ENCODE measurements at regions not wholly inside any gene's neighbourhood (a gene's known extent, or its start where the extent isn't known, plus 50 kb on each side); places are given as distances from the start of the nearest gene placed in this dataset.

DNA sequence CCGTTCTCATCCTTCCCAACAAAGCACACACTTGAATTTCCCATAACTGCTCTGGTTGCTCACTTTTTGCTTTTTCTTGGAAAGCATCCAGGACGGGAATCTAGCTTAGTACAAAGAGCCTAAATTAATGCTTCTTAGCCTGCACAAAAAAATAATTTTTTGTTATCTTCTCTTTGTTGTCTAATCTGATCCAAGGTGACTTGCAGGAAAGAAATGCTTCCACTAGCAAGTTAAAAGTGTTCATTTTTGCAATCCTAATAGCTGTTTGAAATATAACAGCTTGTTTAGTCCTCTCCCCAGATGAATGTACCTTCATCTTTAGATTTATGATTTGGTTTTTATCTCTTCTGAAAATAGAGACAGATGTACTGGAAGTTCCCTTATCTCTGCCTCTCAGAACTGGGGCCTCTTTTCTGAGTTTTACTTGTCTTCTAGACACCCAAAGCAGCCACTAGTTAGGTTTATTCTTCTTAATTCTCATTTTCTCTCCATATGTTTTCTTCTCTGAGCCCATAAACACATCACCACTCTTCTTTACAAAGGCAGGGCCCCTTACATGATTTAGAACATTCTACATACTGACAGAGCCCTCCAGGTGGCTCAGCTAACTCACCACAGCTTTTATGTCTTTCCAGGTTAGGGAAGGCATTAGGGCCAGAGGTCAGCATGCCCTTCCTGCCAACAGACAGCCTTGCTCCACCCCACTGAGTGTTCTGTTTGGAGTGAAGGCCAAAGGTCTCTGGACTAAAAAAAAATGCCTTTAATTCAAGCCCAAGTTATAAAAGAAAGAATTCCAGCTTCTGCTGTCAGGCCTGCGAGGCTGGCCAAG lies 74.7 kb upstream of the MAP4K3 start:
- no peak for DNase-seq (ENCODE audit: low read depth)
- in situ Hi-C loops (cut with HindIII; ENCODE audit: low pct_unique_long_range_greater_than_20kb, low sequenced_read_pairs) = no loop called here

DNA sequence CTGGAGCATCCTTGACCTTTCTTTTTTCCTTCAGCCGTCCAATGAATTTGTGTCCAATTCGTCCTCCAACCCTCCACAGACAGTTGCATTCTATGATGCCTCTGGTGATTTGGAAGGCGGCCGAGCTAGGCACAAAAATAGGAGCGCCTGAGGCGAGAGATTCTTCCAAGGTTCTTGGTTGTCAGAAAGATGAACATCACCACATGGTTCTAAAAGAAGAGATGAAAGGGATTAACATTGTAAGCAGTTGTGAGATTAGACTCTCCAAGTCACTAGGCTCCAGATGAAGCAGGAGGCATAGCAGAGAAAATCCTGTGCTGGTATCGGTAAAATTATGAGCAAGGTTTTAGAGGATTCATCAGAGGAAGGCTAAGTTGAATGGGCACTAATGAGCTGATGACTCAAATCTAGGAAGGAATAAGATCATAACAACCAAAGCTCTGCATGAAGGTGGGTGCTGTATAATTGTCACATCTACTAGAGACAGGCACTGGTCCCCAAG lies 75.4 kb upstream of the MAP4K3 start:
- DNase-seq (ENCODE audit: low read depth) = no peak
- in situ Hi-C loops (cut with HindIII; ENCODE audit: low pct_unique_long_range_greater_than_20kb, low sequenced_read_pairs) = no loop called here

GRCh38 chr2:39512941-39513340 lies 75.9 kb upstream of the MAP4K3 start:
- in situ Hi-C loops (cut with HindIII; ENCODE audit: low pct_unique_long_range_greater_than_20kb, low sequenced_read_pairs) = no loop called here
- no peak for DNase-seq (ENCODE audit: low read depth)

DNA sequence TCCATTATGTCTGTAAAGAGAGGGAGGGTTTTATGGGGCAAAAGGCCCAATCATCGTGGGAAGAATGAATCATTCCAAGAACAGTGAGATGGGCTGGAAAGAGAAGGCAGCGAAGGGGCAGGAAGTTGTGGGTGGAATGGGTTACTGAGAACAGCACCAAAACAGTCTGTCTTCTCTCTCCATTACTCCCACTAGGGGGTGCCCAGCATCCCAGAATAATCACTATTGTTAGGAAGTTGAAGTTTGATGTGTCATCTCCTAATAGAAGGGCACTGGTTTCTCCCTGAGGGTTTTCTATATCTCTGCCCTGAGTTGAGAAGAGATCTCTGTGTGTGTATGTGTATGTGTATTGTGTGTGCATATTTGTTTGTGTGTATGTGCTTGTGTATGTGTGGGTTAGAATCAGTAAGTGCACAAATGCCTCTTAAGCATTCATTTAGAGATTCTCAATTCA lies 76.6 kb upstream of the MAP4K3 start:
- in situ Hi-C loops (cut with HindIII; ENCODE audit: low pct_unique_long_range_greater_than_20kb, low sequenced_read_pairs) = no loop called here
- DNase-seq (ENCODE audit: low read depth) = peak; percentile 91

DNA sequence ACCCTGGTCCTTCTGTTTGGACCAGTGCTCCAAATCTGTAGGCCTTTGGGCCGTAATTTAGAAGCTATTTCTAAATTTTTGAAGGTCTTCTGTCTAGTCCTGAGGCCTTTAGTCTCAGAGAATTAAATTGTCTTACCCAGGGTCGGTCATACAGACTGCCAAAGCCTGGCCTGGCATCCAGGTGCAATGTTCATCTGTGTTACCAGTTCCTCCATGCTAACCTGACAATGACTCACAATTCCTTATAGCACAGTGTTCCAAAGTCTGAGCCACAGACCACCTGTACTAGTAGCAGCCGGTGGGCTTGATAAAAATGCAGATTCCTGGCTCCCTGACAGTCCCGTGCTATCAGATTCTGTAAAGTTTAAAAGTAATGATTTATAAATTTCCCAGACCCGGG lies 77.7 kb upstream of the MAP4K3 start:
- no peak for DNase-seq (ENCODE audit: low read depth)
- in situ Hi-C loops (cut with HindIII; ENCODE audit: low pct_unique_long_range_greater_than_20kb, low sequenced_read_pairs) = no loop called here

- no peak for DNase-seq (ENCODE audit: low read depth)
- in situ Hi-C loops (cut with HindIII; ENCODE audit: low pct_unique_long_range_greater_than_20kb, low sequenced_read_pairs) = no loop called here
These were observed 78.3 kb upstream of the MAP4K3 start for GRCh38 chr2:39515273-39515896.

DNA sequence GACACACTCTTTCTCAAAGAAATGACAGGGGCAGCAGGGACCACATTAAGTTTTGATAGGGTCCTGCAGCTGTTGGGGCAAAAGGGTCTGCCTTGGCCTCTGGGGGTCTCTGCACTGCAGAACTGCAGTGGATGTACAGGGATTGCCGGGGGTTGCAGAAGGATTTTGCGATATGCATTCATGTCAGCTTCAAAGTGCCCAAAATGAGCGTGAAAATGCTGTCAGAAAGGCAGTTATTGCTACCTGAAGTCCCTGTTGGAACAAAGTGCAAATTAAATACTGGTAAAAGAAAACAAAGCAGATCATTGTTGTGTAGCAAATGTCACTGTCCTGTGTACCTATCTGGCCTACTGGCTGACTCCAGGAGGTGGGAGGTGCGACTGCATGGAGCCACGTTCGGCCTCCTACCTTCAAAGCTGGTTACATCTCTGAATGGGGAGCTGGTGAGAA lies 78.8 kb upstream of the MAP4K3 start:
- no peak for DNase-seq (ENCODE audit: low read depth)
- in situ Hi-C loops (cut with HindIII; ENCODE audit: low pct_unique_long_range_greater_than_20kb, low sequenced_read_pairs) = no loop called here

- DNase-seq (ENCODE audit: low read depth) = no peak
- in situ Hi-C loops (cut with HindIII; ENCODE audit: low pct_unique_long_range_greater_than_20kb, low sequenced_read_pairs) = no loop called here
These were observed 79.4 kb upstream of the MAP4K3 start for GRCh38 chr2:39516347-39517101.

DNA sequence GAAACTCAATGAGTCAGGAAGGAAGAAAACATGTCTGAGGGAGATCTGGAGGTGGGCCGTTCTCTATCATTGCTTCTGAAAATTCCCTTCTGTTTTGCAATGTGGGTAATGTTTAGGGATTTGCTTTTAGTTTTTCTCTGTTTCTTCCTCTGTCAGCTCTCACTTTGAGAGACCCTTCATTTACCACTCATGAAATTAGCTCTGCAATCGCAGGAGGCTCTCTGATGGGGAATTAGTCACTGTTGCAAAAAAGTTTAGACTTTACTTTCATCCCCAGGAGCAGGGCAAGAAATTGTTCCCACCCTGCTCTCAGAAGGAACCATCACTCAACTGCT lies 80.0 kb upstream of the MAP4K3 start:
- in situ Hi-C loops (cut with HindIII; ENCODE audit: low pct_unique_long_range_greater_than_20kb, low sequenced_read_pairs) = no loop called here
- no peak for DNase-seq (ENCODE audit: low read depth)

DNA sequence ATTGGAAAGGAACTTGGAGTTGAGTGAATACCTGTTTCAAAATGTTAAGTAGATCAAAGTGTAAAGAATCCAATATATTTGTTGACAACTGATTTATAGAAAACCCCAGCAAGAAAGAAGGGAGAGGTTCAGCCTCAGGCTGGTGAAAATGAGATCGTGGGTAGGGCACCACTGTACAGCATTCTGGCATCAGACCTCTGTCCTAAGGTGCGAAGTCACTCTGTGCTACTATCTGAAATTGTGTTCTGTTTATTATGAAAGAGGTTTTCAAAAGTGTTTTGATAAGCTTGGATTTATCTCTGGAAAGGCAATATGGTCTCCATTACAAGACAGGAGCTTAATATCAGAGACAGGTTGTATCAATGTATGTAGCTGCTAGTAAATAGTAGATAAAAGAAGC lies 80.5 kb upstream of the MAP4K3 start:
- no peak for DNase-seq (ENCODE audit: low read depth)
- in situ Hi-C loops (cut with HindIII; ENCODE audit: low pct_unique_long_range_greater_than_20kb, low sequenced_read_pairs) = no loop called here

- in situ Hi-C loops (cut with HindIII; ENCODE audit: low pct_unique_long_range_greater_than_20kb, low sequenced_read_pairs) = no loop called here
These were observed 82.8 kb upstream of the MAP4K3 start for GRCh38 chr2:39519886-39520285.

DNA sequence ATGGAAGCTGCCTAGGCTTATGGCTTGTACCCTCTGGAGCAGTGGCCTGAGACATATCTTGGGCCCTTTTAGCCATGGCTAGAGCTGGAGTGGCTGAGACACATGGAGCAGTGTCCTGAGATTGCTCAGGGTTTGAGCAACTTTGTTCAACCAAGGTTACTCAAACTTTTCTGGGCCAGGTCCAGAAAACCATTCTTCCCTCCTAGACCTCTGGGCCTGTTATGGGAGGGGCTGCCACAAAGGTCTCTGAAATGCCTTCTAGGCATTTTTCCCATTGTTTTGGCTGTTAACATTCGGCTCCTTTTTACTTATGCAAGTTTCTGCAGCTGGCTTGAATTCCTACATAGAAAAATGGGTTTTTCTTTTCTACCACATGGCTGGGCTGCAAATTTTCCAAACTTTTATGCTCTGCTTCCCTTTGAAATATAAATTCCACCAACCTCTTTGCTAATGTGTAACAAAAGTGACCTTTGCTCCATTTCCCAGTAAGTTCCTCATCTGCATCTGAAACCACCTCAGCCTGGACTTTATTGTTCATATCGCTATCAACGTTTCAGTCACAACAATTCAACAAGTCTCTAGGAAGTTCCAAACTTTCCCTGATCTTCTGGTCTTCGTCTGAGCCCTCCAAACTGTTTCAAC lies 84.9 kb upstream of the MAP4K3 start:
- DNase-seq (ENCODE audit: low read depth) = no peak
- in situ Hi-C loops (cut with HindIII; ENCODE audit: low pct_unique_long_range_greater_than_20kb, low sequenced_read_pairs) = no loop called here

More at GRCh38 chr2:39519886-39520285, 82.8 kb upstream of the MAP4K3 start:
- no peak for DNase-seq (ENCODE audit: low read depth)

DNA sequence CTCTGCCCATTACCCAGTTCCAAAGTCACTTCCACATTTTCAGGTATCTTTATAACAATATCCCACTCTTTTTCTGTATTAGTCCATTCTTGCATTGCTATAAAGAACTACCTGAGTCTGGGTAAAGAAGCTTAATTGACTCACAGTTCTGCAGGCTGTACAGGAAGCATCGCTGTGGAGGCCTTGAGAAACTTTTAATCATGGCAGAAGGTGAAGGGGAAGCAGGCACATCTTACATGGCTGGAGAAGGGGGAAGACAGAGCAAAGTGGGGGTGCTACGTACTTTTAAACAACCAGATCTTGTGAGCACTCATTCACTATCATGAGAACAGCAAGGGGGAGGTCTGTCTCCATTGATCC lies 85.4 kb upstream of the MAP4K3 start:
- in situ Hi-C loops (cut with HindIII; ENCODE audit: low pct_unique_long_range_greater_than_20kb, low sequenced_read_pairs) = no loop called here

GRCh38 chr2:39523308-39524044 lies 86.4 kb upstream of the MAP4K3 start:
- DNase-seq (ENCODE audit: low read depth) = peak; percentile 56

More for the DNA sequence above, 85.4 kb upstream of the MAP4K3 start:
- no peak for DNase-seq (ENCODE audit: low read depth)

GRCh38 chr2:39524061-39524460 lies 87.0 kb upstream of the MAP4K3 start:
- DNase-seq (ENCODE audit: low read depth) = no peak
- in situ Hi-C loops (cut with HindIII; ENCODE audit: low pct_unique_long_range_greater_than_20kb, low sequenced_read_pairs) = no loop called here

More at GRCh38 chr2:39523308-39524044, 86.4 kb upstream of the MAP4K3 start:
- in situ Hi-C loops (cut with HindIII; ENCODE audit: low pct_unique_long_range_greater_than_20kb, low sequenced_read_pairs) = no loop called here

- in situ Hi-C loops (cut with HindIII; ENCODE audit: low pct_unique_long_range_greater_than_20kb, low sequenced_read_pairs) = no loop called here
- no peak for DNase-seq (ENCODE audit: low read depth)
These were observed 87.9 kb upstream of the MAP4K3 start for GRCh38 chr2:39524756-39525635.

Measured in Caki2 (cell line).